ENCODE measurements at regions not wholly inside any gene's neighbourhood (a gene's known extent, or its start where the extent isn't known, plus 50 kb on each side); places are given as distances from the start of the nearest gene placed in this dataset.

GRCh38 chr2:150853263-150853662 is 365.8 kb upstream of the RND3 start:
- intact Hi-C loops (cut with micrococcal nuclease): no loop called here
- H3K36me3 Mint-ChIP-seq (ENCODE audit: low read depth): no peaks in the 10 kb centered on the region
- no peak overlapping the region for H3K27ac Mint-ChIP-seq
- no peak for TF ChIP-seq CTCF (IDR thresholded peaks at IDR 0.05)
- H3K27me3 Mint-ChIP-seq: peaks cover 2% of the 10 kb centered on the region
- DNase-seq (no peak), ATAC-seq (no peak)
- H3K4me3 Mint-ChIP-seq: no peak overlapping the region
- CTCF ChIA-PET: no interaction called here
- no peaks in the 10 kb centered on the region for H3K4me1 Mint-ChIP-seq (ENCODE audit: low read depth)
- POLR2A ChIA-PET: no interaction called here
- H3K9me3 Mint-ChIP-seq: no peaks in the 10 kb centered on the region

DNA sequence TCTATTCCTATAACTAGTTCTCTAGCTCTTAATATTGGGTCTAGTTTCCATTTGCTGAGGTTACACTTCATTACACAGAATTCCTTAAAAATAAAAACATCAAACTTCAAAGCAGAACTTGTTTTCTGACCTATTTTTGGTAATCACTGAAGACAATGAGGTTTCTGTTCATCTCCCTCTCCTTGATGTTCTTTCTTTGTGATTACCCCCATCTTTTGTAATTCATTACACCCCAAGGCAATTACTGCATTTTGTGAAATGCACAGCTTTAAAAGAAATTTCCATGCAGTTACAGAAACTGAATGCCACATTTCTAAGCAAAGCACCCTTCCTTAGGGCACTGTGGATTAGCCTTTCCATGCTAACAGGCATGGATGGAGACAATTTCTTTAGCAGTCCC is 363.2 kb upstream of the RND3 start:
- no peak overlapping the region for H3K4me3 Mint-ChIP-seq
- no peaks in the 10 kb centered on the region for H3K4me1 Mint-ChIP-seq (ENCODE audit: low read depth)
- POLR2A ChIA-PET: no interaction called here
- intact Hi-C loops (cut with micrococcal nuclease): no loop called here
- H3K27ac Mint-ChIP-seq: no peak overlapping the region
- ATAC-seq (no peak), DNase-seq (no peak)
- H3K36me3 Mint-ChIP-seq (ENCODE audit: low read depth): no peaks in the 10 kb centered on the region
- no peaks in the 10 kb centered on the region for H3K9me3 Mint-ChIP-seq
- no peak for TF ChIP-seq CTCF (IDR thresholded peaks at IDR 0.05)
- H3K27me3 Mint-ChIP-seq: no peaks in the 10 kb centered on the region
- CTCF ChIA-PET: no interaction called here

DNA sequence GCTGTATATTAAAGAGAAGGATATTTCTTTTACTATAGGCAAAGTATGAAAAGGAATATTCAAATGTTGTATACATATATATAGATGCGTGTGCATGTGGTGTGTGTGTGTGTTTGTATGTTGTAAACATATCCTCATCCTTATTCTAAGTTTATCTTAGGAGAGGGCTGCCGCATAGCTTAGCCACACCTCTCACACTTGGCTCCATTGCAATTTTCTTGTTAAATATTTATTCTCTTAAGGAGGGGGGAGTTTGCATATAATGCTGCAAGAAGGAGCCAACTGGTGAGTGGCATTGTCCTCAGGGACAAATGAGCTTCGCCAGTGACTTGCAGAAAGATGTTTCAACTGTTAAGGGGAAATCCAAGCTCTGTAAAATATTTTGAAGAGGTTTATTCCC is 360.1 kb upstream of the RND3 start:
- peaks cover 5% of the 10 kb centered on the region for H3K27me3 Mint-ChIP-seq
- no peak overlapping the region for H3K27ac Mint-ChIP-seq
- ATAC-seq (no peak), DNase-seq (no peak)
- POLR2A ChIA-PET: no interaction called here
- no peaks in the 10 kb centered on the region for H3K36me3 Mint-ChIP-seq (ENCODE audit: low read depth)
- intact Hi-C loops (cut with micrococcal nuclease): no loop called here
- CTCF ChIA-PET: no interaction called here
- H3K9me3 Mint-ChIP-seq: peaks cover 2% of the 10 kb centered on the region
- no peak overlapping the region for H3K4me3 Mint-ChIP-seq
- TF ChIP-seq CTCF (IDR thresholded peaks at IDR 0.05): no peak
- no peaks in the 10 kb centered on the region for H3K4me1 Mint-ChIP-seq (ENCODE audit: low read depth)

DNA sequence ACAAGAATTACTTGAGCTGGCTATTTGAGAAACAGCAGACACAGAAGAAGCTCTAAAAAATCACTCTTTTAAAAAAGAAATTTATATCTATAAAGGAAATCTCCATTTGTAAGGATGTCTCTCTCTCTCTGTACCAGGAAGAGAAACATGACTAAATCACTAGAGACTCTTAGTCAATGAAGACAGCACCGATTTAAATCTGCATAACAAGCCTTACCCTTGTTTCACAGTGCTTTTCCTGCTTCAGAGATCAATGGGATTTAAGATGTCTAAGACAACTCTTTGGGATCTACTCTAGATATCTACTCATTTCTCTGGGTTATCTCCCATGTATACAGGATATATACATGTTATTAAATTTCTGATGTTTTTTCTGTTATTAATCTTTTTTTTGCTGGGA is 359.2 kb upstream of the RND3 start:
- peaks cover 2% of the 10 kb centered on the region for H3K9me3 Mint-ChIP-seq
- POLR2A ChIA-PET: no interaction called here
- no peak overlapping the region for H3K27ac Mint-ChIP-seq
- H3K4me1 Mint-ChIP-seq (ENCODE audit: low read depth): no peaks in the 10 kb centered on the region
- no peaks in the 10 kb centered on the region for H3K36me3 Mint-ChIP-seq (ENCODE audit: low read depth)
- intact Hi-C loops (cut with micrococcal nuclease): no loop called here
- CTCF ChIA-PET: no interaction called here
- H3K27me3 Mint-ChIP-seq: peaks cover 5% of the 10 kb centered on the region
- no peak for TF ChIP-seq CTCF (IDR thresholded peaks at IDR 0.05)
- no peak for ATAC-seq
- DNase-seq: no peak
- H3K4me3 Mint-ChIP-seq: no peak overlapping the region

DNA sequence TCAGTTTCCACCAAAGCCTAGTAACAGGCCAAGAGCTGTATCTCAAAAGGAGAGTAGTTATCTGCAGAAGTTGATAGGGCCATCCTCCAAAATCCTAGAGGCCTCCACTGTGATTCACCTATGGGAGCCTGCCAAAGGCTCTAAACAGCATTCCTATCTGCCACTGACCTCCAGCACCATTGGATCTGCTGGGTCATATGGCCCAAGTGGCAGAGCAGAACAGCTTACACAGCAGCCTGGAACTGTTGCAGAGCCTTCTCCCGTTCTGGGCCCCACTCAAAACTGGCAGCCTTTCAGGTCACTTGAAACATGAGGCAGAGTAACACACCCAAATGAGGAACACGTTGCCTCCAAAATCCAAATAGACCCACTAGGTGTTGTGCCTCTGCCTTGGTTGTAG is 345.2 kb upstream of the RND3 start:
- ChIA-PET POLR2A (no interaction called here), CTCF (no interaction called here)
- no peaks in the 10 kb centered on the region for H3K36me3 Mint-ChIP-seq (ENCODE audit: low read depth)
- H3K9me3 Mint-ChIP-seq: no peaks in the 10 kb centered on the region
- no peak overlapping the region for H3K4me3 Mint-ChIP-seq
- intact Hi-C loops (cut with micrococcal nuclease): no loop called here
- no peaks in the 10 kb centered on the region for H3K27me3 Mint-ChIP-seq
- no peak for TF ChIP-seq CTCF (IDR thresholded peaks at IDR 0.05)
- no peaks in the 10 kb centered on the region for H3K4me1 Mint-ChIP-seq (ENCODE audit: low read depth)
- ATAC-seq (no peak), DNase-seq (no peak)
- no peak overlapping the region for H3K27ac Mint-ChIP-seq
